ENCODE measurements at regions not wholly inside any gene's neighbourhood (a gene's known extent, or its start where the extent isn't known, plus 50 kb on each side); places are given as distances from the start of the nearest gene placed in this dataset.
"Not testable (repeated sequence)": the region's sequence is repeated elsewhere in the genome, so short reads cannot be mapped to it uniquely, and the experiment has no call there.

DNA sequence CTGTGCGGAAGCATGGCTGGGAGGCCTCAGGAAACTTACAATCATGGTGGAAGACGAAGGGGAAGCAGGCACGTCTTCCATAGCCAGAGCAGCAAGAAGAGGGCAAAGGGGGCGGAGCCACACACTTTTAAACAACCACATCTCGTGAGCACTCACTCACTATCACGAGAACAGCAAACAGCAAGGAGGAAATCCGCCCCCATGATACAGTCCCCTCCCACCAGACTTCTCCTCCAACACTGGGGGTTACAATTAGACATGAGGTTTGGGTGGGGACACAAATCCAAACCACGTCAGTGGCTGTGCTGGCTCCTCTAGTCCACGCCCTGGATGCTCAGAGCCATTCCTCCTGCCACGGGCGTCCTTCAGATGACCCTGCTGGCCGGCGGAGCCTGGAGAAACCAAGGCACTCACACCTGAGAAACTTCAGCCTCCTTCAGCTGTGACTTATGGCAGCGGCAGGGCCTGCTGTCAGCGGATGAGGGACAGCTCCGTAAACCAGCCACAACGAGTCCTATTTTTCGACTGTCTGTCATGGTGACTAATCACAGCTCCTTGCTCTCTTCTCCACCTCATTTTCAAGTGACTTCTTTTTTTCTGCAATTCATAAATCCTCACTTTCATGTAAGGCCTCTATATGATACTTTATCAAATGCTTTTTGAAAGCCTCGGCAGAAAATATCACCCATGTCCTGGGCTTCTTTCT lies 167.9 kb upstream of the PFKP start:
- H3K9me3 ChIP-seq: no peaks in the 10 kb centered on the region
- TF ChIP-seq POLR2A (IDR thresholded peaks at IDR 0.05): no peak
- no peak for TF ChIP-seq POLR2AphosphoS5 (IDR thresholded peaks at IDR 0.05)
- TF ChIP-seq, protein P1, sequence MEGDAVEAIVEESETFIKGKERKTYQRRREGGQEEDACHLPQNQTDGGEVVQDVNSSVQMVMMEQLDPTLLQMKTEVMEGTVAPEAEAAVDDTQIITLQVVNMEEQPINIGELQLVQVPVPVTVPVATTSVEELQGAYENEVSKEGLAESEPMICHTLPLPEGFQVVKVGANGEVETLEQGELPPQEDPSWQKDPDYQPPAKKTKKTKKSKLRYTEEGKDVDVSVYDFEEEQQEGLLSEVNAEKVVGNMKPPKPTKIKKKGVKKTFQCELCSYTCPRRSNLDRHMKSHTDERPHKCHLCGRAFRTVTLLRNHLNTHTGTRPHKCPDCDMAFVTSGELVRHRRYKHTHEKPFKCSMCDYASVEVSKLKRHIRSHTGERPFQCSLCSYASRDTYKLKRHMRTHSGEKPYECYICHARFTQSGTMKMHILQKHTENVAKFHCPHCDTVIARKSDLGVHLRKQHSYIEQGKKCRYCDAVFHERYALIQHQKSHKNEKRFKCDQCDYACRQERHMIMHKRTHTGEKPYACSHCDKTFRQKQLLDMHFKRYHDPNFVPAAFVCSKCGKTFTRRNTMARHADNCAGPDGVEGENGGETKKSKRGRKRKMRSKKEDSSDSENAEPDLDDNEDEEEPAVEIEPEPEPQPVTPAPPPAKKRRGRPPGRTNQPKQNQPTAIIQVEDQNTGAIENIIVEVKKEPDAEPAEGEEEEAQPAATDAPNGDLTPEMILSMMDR (IDR thresholded peaks at IDR 0.05): no peak
- no peak for TF ChIP-seq EP300 (IDR thresholded peaks at IDR 0.05)
- no peak for DNase-seq
- WGBS, 2 donors: 79 to 84% methylated on average over 19 of the region's 19 CpGs
- no peak overlapping the region for H3K27ac ChIP-seq
- H3K4me3 ChIP-seq: no peak overlapping the region
- H3K27me3 ChIP-seq: no peaks in the 10 kb centered on the region
- H3K4me1 ChIP-seq: no peaks in the 10 kb centered on the region
- intact Hi-C loops (cut with DNase I): no loop called here
- no peaks in the 10 kb centered on the region for H3K36me3 ChIP-seq

DNA sequence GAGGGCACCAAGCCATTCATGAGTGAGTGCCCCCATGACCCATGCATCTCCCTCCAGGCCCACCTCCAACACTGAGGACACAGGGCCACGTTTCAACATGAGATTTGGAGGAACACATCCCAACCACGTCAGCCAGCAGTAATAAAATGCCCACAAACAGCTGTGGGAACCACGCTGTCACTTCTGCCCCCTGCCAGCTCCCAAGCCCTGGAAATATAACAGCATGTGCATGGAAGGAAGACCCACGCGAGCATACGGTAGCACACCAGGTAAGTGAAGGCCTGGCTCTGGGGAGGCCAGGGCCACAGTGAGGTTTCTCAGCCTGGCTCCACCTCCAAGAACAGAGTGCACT lies 168.9 kb upstream of the PFKP start:
- H3K4me1 ChIP-seq: no peaks in the 10 kb centered on the region
- H3K9me3 ChIP-seq: no peaks in the 10 kb centered on the region
- no peak for DNase-seq
- no peaks in the 10 kb centered on the region for H3K36me3 ChIP-seq
- H3K27ac ChIP-seq: no peak overlapping the region
- TF ChIP-seq EP300 (IDR thresholded peaks at IDR 0.05): no peak
- no peaks in the 10 kb centered on the region for H3K27me3 ChIP-seq
- intact Hi-C loops (cut with DNase I): no loop called here
- 82 to 84% methylated on average over 6 of the region's 6 CpGs for WGBS, 2 donors
- no peak overlapping the region for H3K4me3 ChIP-seq

DNA sequence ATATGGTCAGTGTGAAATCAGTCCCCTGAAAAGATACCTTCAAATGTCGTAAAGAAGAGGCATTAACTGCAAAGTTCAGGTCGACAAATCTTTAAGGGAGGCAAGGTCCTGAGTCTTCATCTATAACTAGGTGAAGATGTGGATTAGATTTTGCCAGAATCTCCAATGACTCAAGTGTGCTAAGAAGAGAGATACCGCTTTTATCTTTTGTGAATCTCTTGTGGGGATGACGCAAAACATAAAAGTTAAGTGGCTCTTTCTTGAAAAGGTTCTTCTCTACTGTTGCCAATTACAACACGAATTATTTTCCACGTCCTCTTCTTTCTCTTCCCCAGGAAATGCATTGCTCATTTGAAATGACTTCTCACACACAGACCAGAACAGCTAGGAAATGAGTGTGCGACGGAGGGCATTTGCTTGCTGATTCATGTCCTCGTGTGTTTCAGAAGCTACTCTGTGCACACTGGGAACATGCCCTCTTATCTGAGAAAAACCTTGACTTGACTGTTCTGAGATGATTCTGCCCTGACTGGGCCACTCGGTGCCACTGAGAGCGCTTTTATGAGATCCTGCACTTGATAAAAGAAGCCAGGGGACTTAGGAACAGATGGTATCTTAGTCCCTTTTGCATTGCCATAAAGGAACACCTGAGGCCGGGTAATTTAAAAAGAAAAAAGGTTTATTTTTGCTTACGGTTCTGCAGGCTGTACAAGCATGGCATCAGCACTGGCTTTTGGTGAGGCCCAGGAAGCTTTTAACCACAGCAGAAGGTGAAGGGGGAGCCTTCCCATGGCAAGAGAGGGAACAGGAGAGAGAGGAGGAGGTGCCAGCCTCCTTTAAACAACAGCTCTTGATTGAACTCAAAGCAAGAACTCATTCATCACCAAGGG lies 169.5 kb upstream of the PFKP start:
- Histone ChIP-seq H3K27me3 (no peaks in the 10 kb centered on the region), H3K9me3 (no peaks in the 10 kb centered on the region), H3K4me1 (no peaks in the 10 kb centered on the region), H3K27ac (no peak overlapping the region), H3K4me3 (no peak overlapping the region), H3K36me3 (no peaks in the 10 kb centered on the region)
- WGBS, 2 donors: 65 to 75% methylated on average over 13 of the region's 13 CpGs
- TF ChIP-seq POLR2A (IDR thresholded peaks at IDR 0.05): no peak
- no peak for TF ChIP-seq EP300 (IDR thresholded peaks at IDR 0.05)
- intact Hi-C loops (cut with DNase I): no loop called here
- DNase-seq: no peak

DNA sequence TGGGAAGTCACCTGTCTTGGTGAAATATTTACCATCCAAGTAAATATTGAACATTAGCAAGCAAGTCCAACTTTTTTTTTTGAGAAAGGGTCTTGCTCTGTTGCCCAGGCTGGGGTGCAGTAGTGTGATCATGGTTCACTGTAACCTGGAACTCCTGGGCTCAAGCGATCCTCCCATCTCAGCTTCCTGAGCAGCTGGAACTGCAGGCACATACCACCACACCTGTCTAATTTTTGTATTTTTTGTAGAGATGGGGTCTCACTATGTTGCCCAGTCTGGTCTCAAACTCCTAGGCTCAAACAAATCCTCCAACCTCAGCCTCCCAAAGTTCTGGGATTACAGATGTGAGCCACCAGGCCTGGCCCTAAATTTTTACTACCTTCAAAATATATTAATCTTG lies 171.0 kb upstream of the PFKP start:
- DNase-seq; H3K9me3 ChIP-seq; H3K36me3 ChIP-seq; intact Hi-C loops (cut with DNase I); H3K27ac ChIP-seq; H3K4me3 ChIP-seq; H3K27me3 ChIP-seq; H3K4me1 ChIP-seq: not testable (repeated sequence)
- 95 to 97% methylated on average over 1 of the region's 1 CpG for WGBS, 2 donors

DNA sequence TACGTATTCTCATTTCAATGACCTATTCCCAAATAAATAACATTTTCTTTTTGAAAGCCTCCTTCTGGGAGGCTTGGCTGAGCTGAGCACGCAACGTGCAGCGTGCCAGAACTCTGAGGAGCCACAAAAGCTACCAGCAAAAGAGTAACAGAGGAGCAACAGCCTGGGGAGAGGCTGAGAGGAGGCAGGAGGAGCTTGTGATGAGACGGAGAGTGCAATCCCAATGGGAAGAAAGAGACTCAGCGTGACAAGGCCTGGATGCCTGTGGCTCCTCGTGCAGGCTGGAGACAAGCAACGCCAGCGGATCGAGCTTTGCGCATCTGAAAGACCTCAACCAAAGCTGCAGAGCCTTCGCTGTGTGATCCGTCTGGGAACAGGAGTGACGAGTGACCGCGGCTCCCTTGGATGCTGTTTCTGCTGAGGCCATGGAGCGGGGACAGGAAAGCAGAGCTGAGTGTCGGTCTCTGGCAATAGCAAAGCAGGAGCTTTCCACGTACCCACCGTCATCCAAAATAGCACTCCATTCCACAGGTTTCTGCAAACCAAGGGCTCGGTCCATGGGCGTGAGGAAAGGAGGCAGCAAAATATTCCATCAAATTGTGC lies 171.7 kb upstream of the PFKP start:
- WGBS, 2 donors: 72 to 89% methylated on average over 22 of the region's 22 CpGs
- Histone ChIP-seq H3K4me3 (no peak overlapping the region), H3K9me3 (no peaks in the 10 kb centered on the region), H3K27ac (no peak overlapping the region), H3K36me3 (no peaks in the 10 kb centered on the region), H3K4me1 (no peaks in the 10 kb centered on the region), H3K27me3 (no peaks in the 10 kb centered on the region)
- intact Hi-C loops (cut with DNase I): no loop called here
- no peak for TF ChIP-seq POLR2A (IDR thresholded peaks at IDR 0.05)
- TF ChIP-seq EP300 (IDR thresholded peaks at IDR 0.05): no peak
- TF ChIP-seq POLR2AphosphoS5 (IDR thresholded peaks at IDR 0.05): no peak
- TF ChIP-seq, protein P1 (IDR thresholded peaks at IDR 0.05): no peak
- DNase-seq: no peak

DNA sequence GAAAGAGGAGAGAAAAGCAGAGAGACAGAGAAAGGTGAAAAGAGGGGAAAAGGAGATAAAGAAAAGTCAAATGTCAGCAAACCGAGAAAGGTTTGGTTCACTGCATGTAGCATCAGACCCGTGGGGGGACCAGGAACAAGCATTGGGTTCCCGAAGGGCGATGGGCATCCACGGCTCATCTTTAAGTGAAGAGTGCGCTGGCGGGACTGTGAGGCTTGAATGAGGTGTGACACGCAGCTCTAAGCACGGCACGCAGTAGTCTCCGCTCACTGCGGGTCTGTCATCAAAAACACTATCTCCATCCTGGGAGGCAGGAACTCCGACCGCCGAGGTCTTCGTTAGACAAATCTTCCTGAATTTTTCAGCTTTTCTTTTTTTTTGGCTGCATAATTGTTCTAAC lies 173.4 kb upstream of the PFKP start:
- Histone ChIP-seq H3K27me3 (no peaks in the 10 kb centered on the region), H3K4me3 (no peak overlapping the region), H3K36me3 (no peaks in the 10 kb centered on the region), H3K27ac (no peak overlapping the region), H3K4me1 (no peaks in the 10 kb centered on the region), H3K9me3 (no peaks in the 10 kb centered on the region)
- WGBS, 2 donors: 93 to 94% methylated on average over 16 of the region's 16 CpGs
- DNase-seq: no peak
- TF ChIP-seq EP300 (IDR thresholded peaks at IDR 0.05) (no peak), POLR2AphosphoS5 (IDR thresholded peaks at IDR 0.05) (no peak), POLR2A (IDR thresholded peaks at IDR 0.05) (no peak)
- TF ChIP-seq, protein P1 (IDR thresholded peaks at IDR 0.05): no peak
- intact Hi-C loops (cut with DNase I): no loop called here

Data from sigmoid colon (tissue), 6 donors.